NCI-H187 (cell line): ENCODE measurements at regions not wholly inside any gene's neighbourhood (a gene's known extent, or its start where the extent isn't known, plus 50 kb on each side); places are given as distances from the start of the nearest gene placed in this dataset.
"Not testable (repeated sequence)": the region's sequence is repeated elsewhere in the genome, so short reads cannot be mapped to it uniquely, and the experiment has no call there.

ENCODE experiments used
- DNase-seq, 2 experiments: peaks; one replicate each; lab custom pipeline; 2025; lab: John Stamatoyannopoulos, UW

- no peak for DNase-seq
Observed at GRCh38 chr13:37225414-37226070, 120.1 kb upstream of the CSNK1A1L start.

GRCh38 chr13:37216331-37216730 lies 110.9 kb upstream of the CSNK1A1L start:
- DNase-seq = no peak

GRCh38 chr13:37212826-37213225 lies 107.4 kb upstream of the CSNK1A1L start:
- no peak for DNase-seq

GRCh38 chr13:37211487-37211886 lies 106.0 kb upstream of the CSNK1A1L start:
- no peak for DNase-seq

GRCh38 chr13:37209621-37210580 lies 104.4 kb upstream of the CSNK1A1L start:
- no peak for DNase-seq

- no peak for DNase-seq
Observed at GRCh38 chr13:37207691-37208451, 102.4 kb upstream of the CSNK1A1L start.

GRCh38 chr13:37202264-37202663 lies 96.8 kb upstream of the CSNK1A1L start:
- no peak for DNase-seq

GRCh38 chr13:37201081-37201480 lies 95.6 kb upstream of the CSNK1A1L start:
- no peak for DNase-seq

GRCh38 chr13:37198629-37199028 lies 93.2 kb upstream of the CSNK1A1L start:
- DNase-seq = no peak

GRCh38 chr13:37195621-37196020 lies 90.2 kb upstream of the CSNK1A1L start:
- DNase-seq = no peak

GRCh38 chr13:37194428-37194861 lies 89.0 kb upstream of the CSNK1A1L start:
- DNase-seq = no peak

- no peak for DNase-seq
Observed at GRCh38 chr13:37192956-37193355, 87.5 kb upstream of the CSNK1A1L start.

GRCh38 chr13:37187621-37188020 lies 82.2 kb upstream of the CSNK1A1L start:
- no peak for DNase-seq

GRCh38 chr13:37187105-37187504 lies 81.6 kb upstream of the CSNK1A1L start:
- DNase-seq = no peak

- no peak for DNase-seq
Observed at GRCh38 chr13:37181620-37182019, 76.2 kb upstream of the CSNK1A1L start.

GRCh38 chr13:37179645-37180044 lies 74.2 kb upstream of the CSNK1A1L start:
- no peak for DNase-seq

GRCh38 chr13:37177125-37177524 lies 71.7 kb upstream of the CSNK1A1L start:
- DNase-seq = no peak

- DNase-seq = no peak
Observed at GRCh38 chr13:37175996-37176395, 70.5 kb upstream of the CSNK1A1L start.

- no peak for DNase-seq
Observed at GRCh38 chr13:37173214-37173613, 67.8 kb upstream of the CSNK1A1L start.

GRCh38 chr13:37172226-37172625 lies 66.8 kb upstream of the CSNK1A1L start:
- DNase-seq = not testable (repeated sequence)

- DNase-seq = no peak
Observed at GRCh38 chr13:37168926-37169325, 63.5 kb upstream of the CSNK1A1L start.

GRCh38 chr13:37168151-37168550 lies 62.7 kb upstream of the CSNK1A1L start:
- no peak for DNase-seq
